ENCODE measurements at regions not wholly inside any gene's neighbourhood (a gene's known extent, or its start where the extent isn't known, plus 50 kb on each side); places are given as distances from the start of the nearest gene placed in this dataset.

DNA sequence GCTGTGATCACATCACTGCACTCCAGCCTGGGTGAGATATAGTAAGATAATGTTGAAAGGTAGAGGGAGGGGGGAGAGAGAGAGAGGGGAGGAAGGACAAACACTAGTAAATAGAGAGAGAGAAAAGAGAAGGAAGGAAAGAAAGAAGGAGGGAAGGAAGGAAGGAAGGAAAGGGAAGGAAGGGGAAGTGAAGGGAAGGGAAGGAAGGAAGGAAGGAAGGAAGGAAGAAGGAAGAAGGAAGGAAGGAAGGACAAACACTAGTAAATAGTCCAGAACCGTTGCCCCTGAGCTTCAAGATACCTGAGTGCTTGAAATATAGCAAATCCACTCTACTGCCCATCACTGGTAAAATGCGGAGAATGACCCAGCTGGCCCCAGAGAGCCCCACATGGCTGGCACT, 156.5 kb upstream of the ZNF507 start (continued):
- TF ChIP-seq, protein P1, sequence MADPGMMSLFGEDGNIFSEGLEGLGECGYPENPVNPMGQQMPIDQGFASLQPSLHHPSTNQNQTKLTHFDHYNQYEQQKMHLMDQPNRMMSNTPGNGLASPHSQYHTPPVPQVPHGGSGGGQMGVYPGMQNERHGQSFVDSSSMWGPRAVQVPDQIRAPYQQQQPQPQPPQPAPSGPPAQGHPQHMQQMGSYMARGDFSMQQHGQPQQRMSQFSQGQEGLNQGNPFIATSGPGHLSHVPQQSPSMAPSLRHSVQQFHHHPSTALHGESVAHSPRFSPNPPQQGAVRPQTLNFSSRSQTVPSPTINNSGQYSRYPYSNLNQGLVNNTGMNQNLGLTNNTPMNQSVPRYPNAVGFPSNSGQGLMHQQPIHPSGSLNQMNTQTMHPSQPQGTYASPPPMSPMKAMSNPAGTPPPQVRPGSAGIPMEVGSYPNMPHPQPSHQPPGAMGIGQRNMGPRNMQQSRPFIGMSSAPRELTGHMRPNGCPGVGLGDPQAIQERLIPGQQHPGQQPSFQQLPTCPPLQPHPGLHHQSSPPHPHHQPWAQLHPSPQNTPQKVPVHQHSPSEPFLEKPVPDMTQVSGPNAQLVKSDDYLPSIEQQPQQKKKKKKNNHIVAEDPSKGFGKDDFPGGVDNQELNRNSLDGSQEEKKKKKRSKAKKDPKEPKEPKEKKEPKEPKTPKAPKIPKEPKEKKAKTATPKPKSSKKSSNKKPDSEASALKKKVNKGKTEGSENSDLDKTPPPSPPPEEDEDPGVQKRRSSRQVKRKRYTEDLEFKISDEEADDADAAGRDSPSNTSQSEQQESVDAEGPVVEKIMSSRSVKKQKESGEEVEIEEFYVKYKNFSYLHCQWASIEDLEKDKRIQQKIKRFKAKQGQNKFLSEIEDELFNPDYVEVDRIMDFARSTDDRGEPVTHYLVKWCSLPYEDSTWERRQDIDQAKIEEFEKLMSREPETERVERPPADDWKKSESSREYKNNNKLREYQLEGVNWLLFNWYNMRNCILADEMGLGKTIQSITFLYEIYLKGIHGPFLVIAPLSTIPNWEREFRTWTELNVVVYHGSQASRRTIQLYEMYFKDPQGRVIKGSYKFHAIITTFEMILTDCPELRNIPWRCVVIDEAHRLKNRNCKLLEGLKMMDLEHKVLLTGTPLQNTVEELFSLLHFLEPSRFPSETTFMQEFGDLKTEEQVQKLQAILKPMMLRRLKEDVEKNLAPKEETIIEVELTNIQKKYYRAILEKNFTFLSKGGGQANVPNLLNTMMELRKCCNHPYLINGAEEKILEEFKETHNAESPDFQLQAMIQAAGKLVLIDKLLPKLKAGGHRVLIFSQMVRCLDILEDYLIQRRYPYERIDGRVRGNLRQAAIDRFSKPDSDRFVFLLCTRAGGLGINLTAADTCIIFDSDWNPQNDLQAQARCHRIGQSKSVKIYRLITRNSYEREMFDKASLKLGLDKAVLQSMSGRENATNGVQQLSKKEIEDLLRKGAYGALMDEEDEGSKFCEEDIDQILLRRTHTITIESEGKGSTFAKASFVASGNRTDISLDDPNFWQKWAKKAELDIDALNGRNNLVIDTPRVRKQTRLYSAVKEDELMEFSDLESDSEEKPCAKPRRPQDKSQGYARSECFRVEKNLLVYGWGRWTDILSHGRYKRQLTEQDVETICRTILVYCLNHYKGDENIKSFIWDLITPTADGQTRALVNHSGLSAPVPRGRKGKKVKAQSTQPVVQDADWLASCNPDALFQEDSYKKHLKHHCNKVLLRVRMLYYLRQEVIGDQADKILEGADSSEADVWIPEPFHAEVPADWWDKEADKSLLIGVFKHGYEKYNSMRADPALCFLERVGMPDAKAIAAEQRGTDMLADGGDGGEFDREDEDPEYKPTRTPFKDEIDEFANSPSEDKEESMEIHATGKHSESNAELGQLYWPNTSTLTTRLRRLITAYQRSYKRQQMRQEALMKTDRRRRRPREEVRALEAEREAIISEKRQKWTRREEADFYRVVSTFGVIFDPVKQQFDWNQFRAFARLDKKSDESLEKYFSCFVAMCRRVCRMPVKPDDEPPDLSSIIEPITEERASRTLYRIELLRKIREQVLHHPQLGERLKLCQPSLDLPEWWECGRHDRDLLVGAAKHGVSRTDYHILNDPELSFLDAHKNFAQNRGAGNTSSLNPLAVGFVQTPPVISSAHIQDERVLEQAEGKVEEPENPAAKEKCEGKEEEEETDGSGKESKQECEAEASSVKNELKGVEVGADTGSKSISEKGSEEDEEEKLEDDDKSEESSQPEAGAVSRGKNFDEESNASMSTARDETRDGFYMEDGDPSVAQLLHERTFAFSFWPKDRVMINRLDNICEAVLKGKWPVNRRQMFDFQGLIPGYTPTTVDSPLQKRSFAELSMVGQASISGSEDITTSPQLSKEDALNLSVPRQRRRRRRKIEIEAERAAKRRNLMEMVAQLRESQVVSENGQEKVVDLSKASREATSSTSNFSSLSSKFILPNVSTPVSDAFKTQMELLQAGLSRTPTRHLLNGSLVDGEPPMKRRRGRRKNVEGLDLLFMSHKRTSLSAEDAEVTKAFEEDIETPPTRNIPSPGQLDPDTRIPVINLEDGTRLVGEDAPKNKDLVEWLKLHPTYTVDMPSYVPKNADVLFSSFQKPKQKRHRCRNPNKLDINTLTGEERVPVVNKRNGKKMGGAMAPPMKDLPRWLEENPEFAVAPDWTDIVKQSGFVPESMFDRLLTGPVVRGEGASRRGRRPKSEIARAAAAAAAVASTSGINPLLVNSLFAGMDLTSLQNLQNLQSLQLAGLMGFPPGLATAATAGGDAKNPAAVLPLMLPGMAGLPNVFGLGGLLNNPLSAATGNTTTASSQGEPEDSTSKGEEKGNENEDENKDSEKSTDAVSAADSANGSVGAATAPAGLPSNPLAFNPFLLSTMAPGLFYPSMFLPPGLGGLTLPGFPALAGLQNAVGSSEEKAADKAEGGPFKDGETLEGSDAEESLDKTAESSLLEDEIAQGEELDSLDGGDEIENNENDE (IDR thresholded peaks at IDR 0.05; ENCODE audit: insufficient replicate concordance, low read length): no peak
- TF ChIP-seq BRCA1 (IDR thresholded peaks at IDR 0.05; ENCODE audit: low read depth, low read length) (no peak), MAFK (IDR thresholded peaks at IDR 0.05; ENCODE audit: low read depth, low read length) (no peak), SUZ12 (IDR thresholded peaks at IDR 0.05; ENCODE audit: low read length) (no peak)
- TF ChIP-seq, protein P2, sequence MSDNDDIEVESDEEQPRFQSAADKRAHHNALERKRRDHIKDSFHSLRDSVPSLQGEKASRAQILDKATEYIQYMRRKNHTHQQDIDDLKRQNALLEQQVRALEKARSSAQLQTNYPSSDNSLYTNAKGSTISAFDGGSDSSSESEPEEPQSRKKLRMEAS (IDR thresholded peaks at IDR 0.05): no peak
